Uterus (tissue), 2 donors: ENCODE measurements at regions not wholly inside any gene's neighbourhood (a gene's known extent, or its start where the extent isn't known, plus 50 kb on each side); places are given as distances from the start of the nearest gene placed in this dataset.

Source experiments
- POLR2A ChIP-seq, 2 donors: fragments of 450-650 bp; IDR thresholded peaks; one replicate each; pipeline ENCODE4 v1.6.1; 2016; ENCODE audit warnings: antibody characterized with exemption in 2 of 2, mild to moderate bottlenecking in 1 of 2, moderate library complexity in 1 of 2
- TF ChIP-seq, protein P1 (sequence below), 4 experiments: fragments of 200-600 bp in 2 of 4; fragments of 450-650 bp in 2 of 4; sonication (generic) in 2 of 4; IDR thresholded peaks; one replicate each; pipeline ENCODE4 v1.5.1; 2016 to 2019; ENCODE audit warnings: antibody characterized with exemption in 4 of 4, mild to moderate bottlenecking in 2 of 4, moderate library complexity in 1 of 4

- TF ChIP-seq, protein P1, sequence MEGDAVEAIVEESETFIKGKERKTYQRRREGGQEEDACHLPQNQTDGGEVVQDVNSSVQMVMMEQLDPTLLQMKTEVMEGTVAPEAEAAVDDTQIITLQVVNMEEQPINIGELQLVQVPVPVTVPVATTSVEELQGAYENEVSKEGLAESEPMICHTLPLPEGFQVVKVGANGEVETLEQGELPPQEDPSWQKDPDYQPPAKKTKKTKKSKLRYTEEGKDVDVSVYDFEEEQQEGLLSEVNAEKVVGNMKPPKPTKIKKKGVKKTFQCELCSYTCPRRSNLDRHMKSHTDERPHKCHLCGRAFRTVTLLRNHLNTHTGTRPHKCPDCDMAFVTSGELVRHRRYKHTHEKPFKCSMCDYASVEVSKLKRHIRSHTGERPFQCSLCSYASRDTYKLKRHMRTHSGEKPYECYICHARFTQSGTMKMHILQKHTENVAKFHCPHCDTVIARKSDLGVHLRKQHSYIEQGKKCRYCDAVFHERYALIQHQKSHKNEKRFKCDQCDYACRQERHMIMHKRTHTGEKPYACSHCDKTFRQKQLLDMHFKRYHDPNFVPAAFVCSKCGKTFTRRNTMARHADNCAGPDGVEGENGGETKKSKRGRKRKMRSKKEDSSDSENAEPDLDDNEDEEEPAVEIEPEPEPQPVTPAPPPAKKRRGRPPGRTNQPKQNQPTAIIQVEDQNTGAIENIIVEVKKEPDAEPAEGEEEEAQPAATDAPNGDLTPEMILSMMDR (IDR thresholded peaks at IDR 0.05), result no peak
- no peak for TF ChIP-seq POLR2A (IDR thresholded peaks at IDR 0.05)
These were observed 182.5 kb downstream of the GAS1 start for GRCh38 chr9:86764671-86765343.
